ENCODE measurements at regions not wholly inside any gene's neighbourhood (a gene's known extent, or its start where the extent isn't known, plus 50 kb on each side); places are given as distances from the start of the nearest gene placed in this dataset.
"Not testable (repeated sequence)": the region's sequence is repeated elsewhere in the genome, so short reads cannot be mapped to it uniquely, and the experiment has no call there.

- Histone ChIP-seq H3K4me1 (no peaks in the 10 kb centered on the region), H3K36me3 (no peaks in the 10 kb centered on the region), H3K9me3 (no peaks in the 10 kb centered on the region), H3K27ac (no peak overlapping the region), H3K4me3 (no peak overlapping the region), H3K27me3 (no peaks in the 10 kb centered on the region)
- 57 to 67% methylated on average over 3 of the region's 3 CpGs for WGBS, 2 donors (ENCODE audit: low coverage in 1 of 2)
- ATAC-seq, result no peak
- TF ChIP-seq POLR2A (IDR thresholded peaks at IDR 0.05) (no peak), POLR2AphosphoS5 (IDR thresholded peaks at IDR 0.05) (no peak), EP300 (IDR thresholded peaks at IDR 0.05) (no peak), CTCF (IDR thresholded peaks at IDR 0.05) (no peak)
These were observed 625.5 kb upstream of the MIR17HG start for GRCh38 chr13:90721937-90722336.

GRCh38 chr13:90723381-90723780 is 624.1 kb upstream of the MIR17HG start:
- no peak overlapping the region for H3K27ac ChIP-seq
- ATAC-seq, result no peak
- H3K36me3 ChIP-seq, result no peaks in the 10 kb centered on the region
- H3K4me1 ChIP-seq, result no peaks in the 10 kb centered on the region
- TF ChIP-seq CTCF (IDR thresholded peaks at IDR 0.05) (no peak), POLR2AphosphoS5 (IDR thresholded peaks at IDR 0.05) (no peak), POLR2A (IDR thresholded peaks at IDR 0.05) (no peak), EP300 (IDR thresholded peaks at IDR 0.05) (no peak)
- no peak overlapping the region for H3K4me3 ChIP-seq
- H3K9me3 ChIP-seq, result no peaks in the 10 kb centered on the region
- WGBS, 2 donors (ENCODE audit: low coverage in 1 of 2), result 100% methylated on average over 1 of the region's 1 CpG; no CpG with 5 or more reads in 1 of the 2 donors
- no peaks in the 10 kb centered on the region for H3K27me3 ChIP-seq

GRCh38 chr13:90726375-90726774 is 621.1 kb upstream of the MIR17HG start:
- no peak overlapping the region for H3K4me3 ChIP-seq
- H3K27me3 ChIP-seq, result no peaks in the 10 kb centered on the region
- no peak overlapping the region for H3K27ac ChIP-seq
- no peaks in the 10 kb centered on the region for H3K4me1 ChIP-seq
- 62 to 67% methylated on average over 2 of the region's 2 CpGs for WGBS, 2 donors (ENCODE audit: low coverage in 1 of 2)
- ATAC-seq, result no peak
- no peaks in the 10 kb centered on the region for H3K9me3 ChIP-seq
- TF ChIP-seq CTCF (IDR thresholded peaks at IDR 0.05) (no peak), EP300 (IDR thresholded peaks at IDR 0.05) (no peak), POLR2AphosphoS5 (IDR thresholded peaks at IDR 0.05) (no peak), POLR2A (IDR thresholded peaks at IDR 0.05) (no peak)
- no peaks in the 10 kb centered on the region for H3K36me3 ChIP-seq

GRCh38 chr13:90732049-90732448 is 615.4 kb upstream of the MIR17HG start:
- Histone ChIP-seq H3K9me3 (peaks cover 0 to 12% (median 0%) of the 10 kb centered on the region in 3 donors), H3K27ac (no peak overlapping the region), H3K36me3 (no peaks in the 10 kb centered on the region), H3K27me3 (no peaks in the 10 kb centered on the region), H3K4me1 (no peaks in the 10 kb centered on the region), H3K4me3 (no peak overlapping the region)
- no peak for TF ChIP-seq CTCF (IDR thresholded peaks at IDR 0.05)
- no peak for TF ChIP-seq POLR2AphosphoS5 (IDR thresholded peaks at IDR 0.05)
- no peak for TF ChIP-seq EP300 (IDR thresholded peaks at IDR 0.05)
- no peak for TF ChIP-seq POLR2A (IDR thresholded peaks at IDR 0.05)
- no peak for ATAC-seq
- WGBS, 2 donors (ENCODE audit: low coverage in 1 of 2), result 100% methylated on average over 1 of the region's 2 CpGs; no CpG with 5 or more reads in 1 of the 2 donors

GRCh38 chr13:90734497-90734896 is 613.0 kb upstream of the MIR17HG start:
- not testable (repeated sequence) for ATAC-seq, H3K4me1 ChIP-seq, H3K27ac ChIP-seq, H3K36me3 ChIP-seq, H3K27me3 ChIP-seq, H3K4me3 ChIP-seq
- H3K9me3 ChIP-seq, result peaks cover 0 to 15% (median 0%) of the 10 kb centered on the region in 3 donors

- H3K36me3 ChIP-seq, result no peaks in the 10 kb centered on the region
- no peak overlapping the region for H3K4me3 ChIP-seq
- no peak overlapping the region for H3K27ac ChIP-seq
- no peak for ATAC-seq
- H3K4me1 ChIP-seq, result no peaks in the 10 kb centered on the region
- H3K9me3 ChIP-seq, result peaks cover 0 to 15% (median 0%) of the 10 kb centered on the region in 3 donors
- H3K27me3 ChIP-seq, result no peaks in the 10 kb centered on the region
- no peak for TF ChIP-seq POLR2A (IDR thresholded peaks at IDR 0.05)
- TF ChIP-seq POLR2AphosphoS5 (IDR thresholded peaks at IDR 0.05), result no peak
- TF ChIP-seq CTCF (IDR thresholded peaks at IDR 0.05), result no peak
- no peak for TF ChIP-seq EP300 (IDR thresholded peaks at IDR 0.05)
These were observed 608.6 kb upstream of the MIR17HG start for GRCh38 chr13:90738881-90739280.

Measured in gastroesophageal sphincter (tissue), 4 donors.